ENCODE measurements at regions not wholly inside any gene's neighbourhood (a gene's known extent, or its start where the extent isn't known, plus 50 kb on each side); places are given as distances from the start of the nearest gene placed in this dataset.

- TF ChIP-seq CTCF (conservative IDR thresholded peaks at IDR 0.05) (peak; percentile 74), ZFX (IDR thresholded peaks at IDR 0.05) (no peak)
Observed at GRCh38 chr10:125448596-125448995, 234.4 kb downstream of the TEX36 start.
